CD14-positive monocyte (primary cell): ENCODE measurements at regions not wholly inside any gene's neighbourhood (a gene's known extent, or its start where the extent isn't known, plus 50 kb on each side); places are given as distances from the start of the nearest gene placed in this dataset.

Source experiments
- DNase-seq, 3 donors: peaks; one replicate each; pipeline ENCODE4 v3.0.0-alpha.2; 2011 to 2022
- H2AFZ ChIP-seq: 2 replicates; pipeline ENCODE4 v1.6.0; 2012; ENCODE audit warnings: mild to moderate bottlenecking, low read depth, low read length, inconsistent platforms; ENCODE audit not compliant: insufficient read depth, poor library complexity, severe bottlenecking
- H3K27ac ChIP-seq, 2 donors: 1 replicate in 1 of 2; 2 replicates in 1 of 2; pipeline ENCODE4 v1.5.1; 2012 to 2013; ENCODE audit warnings: low read length in 2 of 2, control low read depth in 1 of 2, inconsistent platforms in 1 of 2, low read depth in 1 of 2, mild to moderate bottlenecking in 1 of 2
- H3K27me3 ChIP-seq, 2 donors: one replicate each; pipeline versions ENCODE4 v1.6.0 to v1.6.1; 2011 to 2013; ENCODE audit warnings: low read length in 2 of 2; ENCODE audit not compliant: control insufficient read depth in 2 of 2, insufficient read depth in 2 of 2
- H3K36me3 ChIP-seq, 2 donors: replicated peaks in 1 of 2; 1 replicate in 1 of 2; 2 replicates in 1 of 2; pipeline versions ENCODE4 v1.5.1 to v1.6.1; 2012 to 2013; ENCODE audit warnings: low read length in 2 of 2, control low read depth in 1 of 2, inconsistent platforms in 1 of 2, mild to moderate bottlenecking in 1 of 2; ENCODE audit not compliant: insufficient read depth in 2 of 2, control insufficient read depth in 1 of 2
- H3K4me1 ChIP-seq, 2 donors: 1 replicate in 1 of 2; 2 replicates in 1 of 2; pipeline versions ENCODE4 v1.5.1 to v1.6.1; 2012 to 2013; ENCODE audit warnings: low read length in 2 of 2, control low read depth in 1 of 2, inconsistent platforms in 1 of 2, mild to moderate bottlenecking in 1 of 2, moderate library complexity in 1 of 2; ENCODE audit not compliant: insufficient read depth in 2 of 2, control insufficient read depth in 1 of 2
- H3K4me2 ChIP-seq: replicated peaks from 2 replicates; pipeline ENCODE3; 2012; ENCODE audit warnings: low read length, moderate library complexity, mild to moderate bottlenecking; ENCODE audit not compliant: poor library complexity, severe bottlenecking; ENCODE audit errors: extremely low read depth
- H3K4me3 ChIP-seq, 3 experiments: fragments of 200-600 bp in 1 of 3; sonication (generic) in 1 of 3; replicated peaks in 1 of 3; 1 replicate in 2 of 3; 2 replicates in 1 of 3; pipeline ENCODE4 v1.5.1; 2011 to 2013; ENCODE audit warnings: low read length in 3 of 3, mild to moderate bottlenecking in 3 of 3, control low read depth in 2 of 3, low read depth in 2 of 3, inconsistent platforms in 1 of 3, moderate library complexity in 1 of 3
- H3K79me2 ChIP-seq: 2 replicates; pipeline ENCODE4 v1.6.0; 2012; ENCODE audit warnings: mild to moderate bottlenecking, control low read depth, inconsistent platforms, low read length, moderate library complexity; ENCODE audit not compliant: insufficient read depth
- H3K9ac ChIP-seq: 2 replicates; pipeline ENCODE4 v1.6.0; 2017; ENCODE audit warnings: low read length, mild to moderate bottlenecking; ENCODE audit not compliant: insufficient read depth, poor library complexity, severe bottlenecking
- H3K9me3 ChIP-seq, 2 donors: replicated peaks in 1 of 2; 1 replicate in 1 of 2; 2 replicates in 1 of 2; pipeline versions ENCODE4 v1.5.1 to v1.6.1; 2012 to 2013; ENCODE audit warnings: low read length in 2 of 2, control low read depth in 1 of 2; ENCODE audit not compliant: control insufficient read depth in 1 of 2, insufficient read depth in 1 of 2
- H4K20me1 ChIP-seq: 2 replicates; pipeline ENCODE4 v1.6.0; 2012; ENCODE audit warnings: mild to moderate bottlenecking, low read length, control low read depth, moderate library complexity; ENCODE audit not compliant: insufficient read depth
- H3K27ac Mint-ChIP-seq, 7 donors: one replicate each; pipeline ENCODE4 v1.8.0; 2020; ENCODE audit warnings: mild to moderate bottlenecking in 7 of 7, mixed read lengths in 7 of 7, moderate library complexity in 6 of 7, inconsistent platforms in 2 of 7
- H3K27me3 Mint-ChIP-seq, 3 donors: one replicate each; pipeline ENCODE4 v1.8.0; 2021 to 2022; ENCODE audit warnings: low read depth in 3 of 3, mild to moderate bottlenecking in 3 of 3, mixed read lengths in 3 of 3, moderate library complexity in 3 of 3, inconsistent platforms in 1 of 3
- H3K36me3 Mint-ChIP-seq, 2 donors: one replicate each; pipeline ENCODE4 v1.8.0; 2020; ENCODE audit warnings: mixed read lengths in 2 of 2, inconsistent platforms in 1 of 2, mild to moderate bottlenecking in 1 of 2
- H3K4me1 Mint-ChIP-seq: one replicate; pipeline ENCODE4 v1.8.0; 2020; ENCODE audit warnings: mild to moderate bottlenecking, mixed read lengths
- H3K4me3 Mint-ChIP-seq, 2 donors: one replicate each; pipeline ENCODE4 v1.8.0; 2020; ENCODE audit warnings: mild to moderate bottlenecking in 2 of 2, mixed read lengths in 2 of 2, moderate library complexity in 1 of 2
- H3K9me3 Mint-ChIP-seq, 7 donors: one replicate each; pipeline ENCODE4 v1.8.0; 2020 to 2022; ENCODE audit warnings: mixed read lengths in 7 of 7, mild to moderate bottlenecking in 6 of 7, moderate library complexity in 6 of 7, inconsistent platforms in 2 of 7
- CTCF ChIP-seq: fragments of 200-600 bp; IDR thresholded peaks from one replicate; pipeline ENCODE4 v1.8.0; 2022; ENCODE audit warnings: antibody characterized with exemption, mild to moderate bottlenecking
- WGBS: methylation state at CpG from one replicate; pipeline ENCODE4 v1.1.5; 2013; ENCODE audit warnings: missing lambda C conversion rate; ENCODE audit not compliant: insufficient coverage; 5-methylcytosine and 5-hydroxymethylcytosine counted together
- intact Hi-C, 2 donors: fragments of 100-400 bp; cut with micrococcal nuclease; formaldehyde crosslinking; loops; one replicate each; pipeline versions ENCODE4 v1.15.0 to v1.15.1; 2023

GRCh38 chrX:128691872-128692271 is 639.7 kb upstream of the ACTRT1 start:
- DNase-seq = no peak
- WGBS = no CpG with 5 or more reads among the region's 6 CpGs
- Histone ChIP-seq H3K4me2 (no peak overlapping the region), H3K9ac (no peak overlapping the region), H3K4me3 (no peak overlapping the region), H3K79me2 (no peaks in the 10 kb centered on the region), H2AFZ (no peak overlapping the region), H3K27ac (no peak overlapping the region), H3K27me3 (no peaks in the 10 kb centered on the region), H4K20me1 (no peaks in the 10 kb centered on the region), H3K4me1 (no peaks in the 10 kb centered on the region), H3K9me3 (no peaks in the 10 kb centered on the region), H3K36me3 (no peaks in the 10 kb centered on the region)
- Mint-ChIP-seq H3K4me1 (no peaks in the 10 kb centered on the region), H3K36me3 (no peaks in the 10 kb centered on the region), H3K9me3 (no peaks in the 10 kb centered on the region), H3K27me3 (peaks cover 0 to 1% (median 0%) of the 10 kb centered on the region in 3 donors), H3K4me3 (no peak overlapping the region), H3K27ac (no peak overlapping the region)
- intact Hi-C loops = no loop called here
- no peak for TF ChIP-seq CTCF

DNA sequence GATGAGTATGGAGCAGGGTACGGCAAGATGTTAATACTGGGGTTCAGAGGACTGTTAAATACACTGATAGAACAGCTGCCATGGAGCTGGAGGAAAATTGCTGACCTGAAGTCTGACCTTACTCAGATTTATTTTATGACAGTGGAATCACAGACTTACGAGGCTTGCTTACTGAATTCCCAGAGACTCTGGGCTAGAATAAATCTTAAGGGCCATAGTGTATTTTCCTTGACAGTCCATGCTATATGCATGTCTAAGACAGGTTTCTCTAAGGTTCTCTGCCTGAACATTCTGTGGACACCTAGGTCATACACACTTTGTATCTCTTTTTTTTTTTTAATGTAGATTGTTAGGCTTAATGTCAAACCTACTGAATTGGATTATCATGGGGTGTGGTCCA is 633.2 kb upstream of the ACTRT1 start:
- no peak for DNase-seq
- no peak overlapping the region for H3K4me2 ChIP-seq
- Mint-ChIP-seq H3K27ac (no peak overlapping the region), H3K36me3 (no peaks in the 10 kb centered on the region), H3K4me1 (no peaks in the 10 kb centered on the region), H3K9me3 (no peaks in the 10 kb centered on the region), H3K4me3 (no peak overlapping the region), H3K27me3 (peaks cover 0 to 3% (median 0%) of the 10 kb centered on the region in 3 donors)
- H3K27me3 ChIP-seq = no peaks in the 10 kb centered on the region
- H3K36me3 ChIP-seq = no peaks in the 10 kb centered on the region
- no peaks in the 10 kb centered on the region for H3K9me3 ChIP-seq
- intact Hi-C loops = no loop called here
- no peak overlapping the region for H2AFZ ChIP-seq
- H3K4me1 ChIP-seq = no peaks in the 10 kb centered on the region
- no peaks in the 10 kb centered on the region for H4K20me1 ChIP-seq
- WGBS = no CpG with 5 or more reads among the region's 2 CpGs
- no peak overlapping the region for H3K27ac ChIP-seq
- TF ChIP-seq CTCF = no peak
- no peaks in the 10 kb centered on the region for H3K79me2 ChIP-seq
- H3K9ac ChIP-seq = no peak overlapping the region
- no peak overlapping the region for H3K4me3 ChIP-seq
